GM06990 (cell line): ENCODE measurements at regions not wholly inside any gene's neighbourhood (a gene's known extent, or its start where the extent isn't known, plus 50 kb on each side); places are given as distances from the start of the nearest gene placed in this dataset.
"Not testable (repeated sequence)": the region's sequence is repeated elsewhere in the genome, so short reads cannot be mapped to it uniquely, and the experiment has no call there.

Experiments used
- DNase-seq: peaks from one replicate; pipeline ENCODE4 v3.0.0-alpha.2; 2011; ENCODE audit not compliant: insufficient read length; ENCODE audit errors: extremely low read depth
- H3K27me3 ChIP-seq: replicated peaks from 2 replicates; pipeline ENCODE4 v1.6.0; 2011; ENCODE audit warnings: low read length; ENCODE audit not compliant: control insufficient read depth, insufficient read depth
- H3K36me3 ChIP-seq: 2 replicates; pipeline ENCODE4 v1.5.1; 2011; ENCODE audit warnings: low read length; ENCODE audit not compliant: control insufficient read depth, insufficient read depth
- H3K4me3 ChIP-seq: replicated peaks from 2 replicates; pipeline ENCODE4 v1.5.1; 2011; ENCODE audit warnings: low read depth, mild to moderate bottlenecking, control low read depth, low read length
- CTCF ChIP-seq: IDR thresholded peaks from 2 replicates; pipeline ENCODE4 v1.5.1; 2011; ENCODE audit warnings: low read length, control low read depth, mild to moderate bottlenecking, inconsistent platforms; ENCODE audit not compliant: insufficient read depth, poor library complexity, severe bottlenecking

- TF ChIP-seq CTCF, result no peak
- Histone ChIP-seq H3K27me3 (no peaks in the 10 kb centered on the region), H3K36me3 (no peaks in the 10 kb centered on the region), H3K4me3 (no peak overlapping the region)
- no peak for DNase-seq
Measured at GRCh38 chr1:224815647-224816046, 113.8 kb upstream of the DNAH14 start.

GRCh38 chr1:224816062-224816461, 113.4 kb upstream of the DNAH14 start:
- H3K27me3 ChIP-seq, result no peaks in the 10 kb centered on the region
- H3K36me3 ChIP-seq, result no peaks in the 10 kb centered on the region
- no peak for TF ChIP-seq CTCF
- DNase-seq, result no peak
- H3K4me3 ChIP-seq, result no peak overlapping the region

- no peak for DNase-seq
- no peak for TF ChIP-seq CTCF
- Histone ChIP-seq H3K27me3 (no peaks in the 10 kb centered on the region), H3K4me3 (no peak overlapping the region), H3K36me3 (no peaks in the 10 kb centered on the region)
Measured at GRCh38 chr1:224817382-224817781, 112.1 kb upstream of the DNAH14 start.

- no peak overlapping the region for H3K4me3 ChIP-seq
- DNase-seq, result no peak
- no peak for TF ChIP-seq CTCF
- no peaks in the 10 kb centered on the region for H3K36me3 ChIP-seq
- H3K27me3 ChIP-seq, result no peaks in the 10 kb centered on the region
Measured at GRCh38 chr1:224819861-224820260, 109.6 kb upstream of the DNAH14 start.

GRCh38 chr1:224820341-224820740, 109.1 kb upstream of the DNAH14 start:
- Histone ChIP-seq H3K27me3 (no peaks in the 10 kb centered on the region), H3K36me3 (no peaks in the 10 kb centered on the region), H3K4me3 (no peak overlapping the region)
- TF ChIP-seq CTCF, result no peak
- DNase-seq, result no peak

- not testable (repeated sequence) for DNase-seq, H3K27me3 ChIP-seq, H3K4me3 ChIP-seq, H3K36me3 ChIP-seq
Measured at GRCh38 chr1:224821751-224822150, 107.7 kb upstream of the DNAH14 start.
